A172 (cell line): ENCODE measurements at regions not wholly inside any gene's neighbourhood (a gene's known extent, or its start where the extent isn't known, plus 50 kb on each side); places are given as distances from the start of the nearest gene placed in this dataset.
"Not testable (repeated sequence)": the region's sequence is repeated elsewhere in the genome, so short reads cannot be mapped to it uniquely, and the experiment has no call there.

Experiments used
- DNase-seq: peaks from one replicate; pipeline ENCODE4 v3.0.0-alpha.2; 2015; ENCODE audit warnings: low spot score

DNA sequence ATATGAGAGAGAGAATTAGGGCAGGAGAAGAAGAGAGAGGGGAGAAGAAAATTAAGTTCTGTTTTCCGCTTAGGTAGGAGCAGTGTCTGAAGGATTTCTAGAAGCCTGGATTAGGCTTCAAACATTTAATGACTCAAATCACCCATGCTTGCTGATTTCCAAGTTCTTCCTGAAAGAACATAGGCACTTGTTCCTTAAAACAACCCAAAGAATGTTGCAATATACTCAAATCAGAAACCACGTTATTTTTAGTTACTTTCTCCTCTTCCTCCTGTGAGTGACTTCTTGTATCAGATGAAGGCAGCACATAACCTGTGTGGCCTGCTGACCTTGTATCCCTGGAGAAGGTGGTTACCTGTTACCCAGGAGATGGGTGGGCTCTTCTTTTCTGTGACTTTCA is 351.5 kb upstream of the KLF4 start:
- no peak for DNase-seq

DNA sequence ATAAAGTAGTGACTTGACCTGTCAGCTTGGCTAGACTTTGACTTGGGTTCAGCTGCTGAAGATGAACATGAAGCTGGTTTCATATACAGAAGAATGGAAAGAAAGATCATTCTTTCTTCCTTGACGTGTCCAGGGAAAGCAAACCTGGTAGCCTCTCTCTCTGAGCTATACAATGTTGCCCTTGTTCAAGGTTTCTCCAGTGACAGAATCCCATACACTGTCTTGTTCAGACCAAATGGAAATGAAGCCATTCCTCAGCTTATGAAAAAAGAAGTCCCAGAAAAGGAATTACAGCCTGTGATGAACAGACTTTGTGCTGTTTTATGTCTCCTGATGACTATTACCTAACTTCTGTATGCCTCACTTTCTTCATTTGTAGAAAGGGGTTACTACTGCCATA is 349.8 kb upstream of the KLF4 start:
- no peak for DNase-seq

GRCh38 chr9:107838766-107839165 is 349.2 kb upstream of the KLF4 start:
- no peak for DNase-seq

GRCh38 chr9:107836300-107836699 is 346.7 kb upstream of the KLF4 start:
- no peak for DNase-seq

- DNase-seq: no peak
Observed at GRCh38 chr9:107833295-107833694, 343.7 kb upstream of the KLF4 start.

DNA sequence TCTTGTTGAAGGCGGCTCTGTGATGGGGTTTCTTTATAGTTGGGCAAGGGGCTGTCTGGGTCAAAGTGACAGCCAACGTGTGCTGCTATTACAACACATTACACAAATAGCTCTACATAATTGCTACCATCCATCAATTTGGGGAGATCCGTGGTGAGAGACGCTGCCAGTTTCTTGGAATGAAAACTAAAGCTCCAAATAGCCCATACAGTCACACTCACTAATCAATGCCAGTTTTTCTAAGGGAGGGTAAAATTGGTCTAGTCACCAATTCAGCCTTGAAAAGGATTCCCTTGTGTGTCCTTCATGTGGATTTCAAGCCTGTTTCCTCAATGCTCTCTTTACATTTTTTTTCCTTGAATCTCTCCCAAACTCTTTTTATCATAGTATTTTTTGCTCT is 343.3 kb upstream of the KLF4 start:
- DNase-seq: no peak

DNA sequence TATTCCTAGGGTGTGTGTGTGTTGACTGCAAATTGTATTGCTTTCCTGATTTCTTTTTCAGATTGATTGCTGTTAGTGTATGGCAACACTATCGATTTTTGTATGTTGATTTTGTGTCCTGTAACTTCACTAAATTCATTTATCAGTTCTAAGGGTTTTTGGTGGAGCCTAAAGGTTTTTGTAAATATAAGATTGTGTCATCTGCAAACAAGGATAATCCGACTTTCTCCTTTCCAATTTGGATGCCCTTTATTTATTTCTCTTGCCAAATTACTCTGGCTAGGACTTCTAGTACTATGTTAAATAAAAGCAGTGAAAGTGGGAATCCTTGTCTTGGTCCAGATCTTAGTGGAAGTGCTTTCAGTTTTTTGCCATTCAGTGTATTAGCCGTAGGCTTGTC is 340.9 kb upstream of the KLF4 start:
- DNase-seq: no peak

DNA sequence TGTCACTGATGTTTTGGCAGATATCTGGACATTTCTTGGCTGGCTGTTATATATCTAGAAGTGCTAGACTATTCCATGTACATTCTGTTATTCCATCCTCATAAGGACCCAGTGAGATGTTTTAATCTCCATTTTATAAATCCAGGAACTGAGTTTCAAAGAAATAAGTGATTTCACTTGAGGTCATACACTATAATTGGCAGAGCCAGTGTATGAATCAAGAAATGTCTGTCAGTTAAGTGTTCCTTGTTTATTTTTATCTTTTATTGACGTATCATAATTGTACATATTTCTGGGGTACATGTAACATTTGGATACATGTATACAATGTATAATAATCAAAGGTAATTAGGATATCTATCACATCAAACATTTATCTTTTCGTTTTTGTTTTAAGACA is 338.3 kb upstream of the KLF4 start:
- DNase-seq: no peak

DNA sequence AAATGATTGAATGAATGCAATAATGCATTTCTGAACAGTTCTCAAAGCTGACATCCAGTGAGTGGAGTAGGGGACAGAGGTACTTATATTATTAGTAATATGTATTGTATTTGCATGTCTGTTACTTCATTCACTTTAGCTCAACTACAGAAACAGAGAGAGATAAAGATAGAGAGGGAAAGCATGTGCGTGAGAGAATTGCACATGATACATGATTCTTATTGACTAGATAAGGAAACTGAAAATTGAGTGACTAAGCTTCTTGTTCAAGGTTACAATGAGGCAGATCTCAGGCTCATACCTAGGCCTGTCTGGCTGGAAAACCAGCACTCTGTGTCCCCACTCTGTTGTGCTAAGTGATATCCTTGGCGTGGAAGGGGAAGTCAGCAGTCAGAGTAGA is 337.7 kb upstream of the KLF4 start:
- no peak for DNase-seq

- not testable (repeated sequence) for DNase-seq
Observed at GRCh38 chr9:107826688-107826983, 337.1 kb upstream of the KLF4 start.

- no peak for DNase-seq
Observed at GRCh38 chr9:107824556-107824955, 335.0 kb upstream of the KLF4 start.

DNA sequence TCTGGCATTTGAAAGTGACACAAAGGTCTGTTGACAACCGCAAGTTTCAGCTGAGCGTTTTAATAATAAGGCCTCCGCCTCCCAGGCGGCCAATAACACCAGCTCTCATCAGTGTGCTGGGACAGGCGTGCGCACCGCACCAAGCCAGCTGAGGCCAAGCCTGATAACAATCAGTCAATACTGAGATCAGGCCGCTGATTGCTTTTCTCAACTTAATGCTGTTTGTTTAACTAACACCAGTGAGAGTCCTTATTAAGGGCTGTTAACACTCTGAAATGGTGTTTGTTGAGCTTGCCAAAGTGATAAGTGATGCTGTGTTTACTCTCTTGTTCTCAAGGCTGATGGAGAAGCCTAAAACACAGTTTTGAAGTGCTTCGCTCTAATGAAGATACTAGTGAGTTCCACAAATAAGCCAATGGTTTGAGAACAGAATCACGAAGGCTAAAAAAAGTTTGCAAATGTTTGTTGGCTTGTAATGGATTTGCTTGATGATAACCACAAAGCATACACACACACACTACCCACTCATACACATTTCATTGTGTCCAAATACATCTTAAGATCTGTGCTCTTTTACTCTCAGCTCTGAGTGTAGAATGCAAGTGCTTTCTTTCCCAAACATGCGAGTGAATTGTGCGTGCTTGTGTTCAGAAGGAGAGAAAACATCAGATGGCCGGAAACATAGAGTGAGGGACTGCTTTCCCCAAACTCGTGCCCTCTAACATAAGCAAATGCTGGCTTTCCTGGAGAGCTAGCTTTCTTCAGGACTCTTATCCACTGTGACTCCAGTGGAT is 330.4 kb upstream of the KLF4 start:
- DNase-seq: no peak

DNA sequence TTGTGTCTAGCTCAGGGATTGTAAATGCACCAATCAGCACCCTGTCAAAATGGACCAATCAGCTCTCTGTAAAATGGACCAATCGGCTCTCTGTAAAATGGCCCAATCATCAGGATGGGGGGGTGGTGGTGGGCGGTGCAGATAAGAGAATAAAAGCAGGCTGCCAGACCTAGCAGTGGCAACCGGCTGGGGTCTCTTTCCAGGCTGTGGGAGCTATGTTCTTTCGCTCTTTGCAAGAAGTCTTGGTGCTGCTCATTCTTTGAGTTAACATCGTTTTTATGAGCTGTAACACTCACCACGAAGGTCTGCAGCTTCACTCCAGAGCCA is 328.9 kb upstream of the KLF4 start:
- DNase-seq: not testable (repeated sequence)

- DNase-seq: not testable (repeated sequence)
Observed at GRCh38 chr9:107817595-107818502, 328.3 kb upstream of the KLF4 start.

- no peak for DNase-seq
Observed at GRCh38 chr9:107816561-107817021, 327.0 kb upstream of the KLF4 start.

DNA sequence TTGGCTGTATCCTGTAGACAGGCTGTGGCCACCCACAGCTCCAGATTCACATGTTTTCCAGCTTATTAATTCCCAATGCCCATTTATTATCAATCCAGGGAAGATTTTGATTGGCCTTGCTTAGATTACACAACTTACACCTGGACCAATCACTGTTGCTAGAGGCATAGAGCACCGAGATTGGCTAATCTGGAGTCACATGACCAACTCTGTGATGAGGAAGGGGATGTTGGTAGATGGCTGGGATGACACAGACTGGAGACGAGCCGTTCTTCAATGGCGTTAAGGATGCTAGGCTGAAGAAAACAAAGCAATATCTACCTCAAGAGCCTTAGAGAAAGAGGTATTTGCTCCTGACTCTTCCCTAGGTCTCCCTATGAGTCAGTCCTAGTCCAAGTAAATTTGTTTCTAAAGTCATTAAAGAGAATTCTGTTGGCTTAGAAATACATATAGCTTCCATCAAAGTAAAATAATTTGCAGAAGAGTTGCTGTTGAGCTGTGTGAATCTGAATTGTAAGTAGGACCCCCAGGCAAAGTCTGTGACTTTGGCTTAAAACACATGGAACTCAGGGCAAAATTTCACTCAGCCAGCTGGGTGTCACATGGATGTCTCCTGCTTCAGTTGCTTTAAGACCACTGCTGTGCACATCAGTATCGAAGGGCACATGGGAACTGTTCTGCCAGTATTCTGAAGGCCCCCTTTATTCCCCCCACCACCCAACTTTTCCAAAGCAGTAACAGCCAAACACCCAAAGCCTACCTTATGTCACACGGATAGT is 326.4 kb upstream of the KLF4 start:
- no peak for DNase-seq

GRCh38 chr9:107813287-107813686 is 323.7 kb upstream of the KLF4 start:
- no peak for DNase-seq

DNA sequence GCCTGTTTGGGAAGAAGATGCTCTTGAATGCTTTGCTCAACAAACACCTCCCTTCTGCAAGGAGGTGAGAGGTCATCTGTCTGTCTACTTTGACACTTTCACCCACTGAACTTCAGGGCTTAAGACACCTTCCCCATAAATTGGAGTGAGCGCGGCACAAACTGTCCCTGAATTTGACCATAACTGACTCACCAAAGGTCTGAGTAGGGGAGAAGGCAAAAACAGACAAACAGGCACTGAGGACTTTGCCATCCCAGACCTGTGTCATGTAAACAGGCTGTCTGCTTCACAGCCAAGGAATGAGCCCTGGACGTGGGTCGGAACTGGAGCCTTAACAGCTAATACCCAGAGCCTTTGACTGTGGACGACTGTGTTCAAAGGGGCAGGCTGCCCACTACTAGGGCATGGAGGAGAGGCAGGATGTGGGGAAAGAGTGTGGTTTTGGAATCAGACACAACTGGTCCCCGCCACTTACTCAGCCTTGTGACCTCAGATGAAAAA is 320.9 kb upstream of the KLF4 start:
- DNase-seq: no peak

GRCh38 chr9:107809871-107810460 is 320.4 kb upstream of the KLF4 start:
- peak; percentile 28 for DNase-seq

GRCh38 chr9:107807183-107807582 is 317.6 kb upstream of the KLF4 start:
- DNase-seq: peak; percentile 30

DNA sequence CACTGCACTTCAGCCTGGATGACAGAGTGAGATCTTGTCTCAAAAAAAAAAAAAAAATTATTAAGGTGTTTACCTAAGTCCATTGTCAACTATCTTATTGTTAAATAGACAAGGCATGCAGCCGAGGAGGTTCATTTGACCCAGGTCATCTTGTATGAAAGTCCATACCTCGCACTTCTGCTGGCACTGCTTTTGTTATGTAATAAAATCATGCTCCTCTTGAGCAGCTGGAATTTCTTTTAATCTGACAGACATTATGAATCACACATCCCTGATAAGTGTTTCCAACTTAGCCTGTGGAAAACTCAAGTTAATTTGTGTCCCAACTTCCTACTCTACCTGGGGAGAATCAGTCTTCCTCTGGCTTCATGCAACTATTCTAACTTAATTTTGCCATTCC is 315.6 kb upstream of the KLF4 start:
- no peak for DNase-seq

DNA sequence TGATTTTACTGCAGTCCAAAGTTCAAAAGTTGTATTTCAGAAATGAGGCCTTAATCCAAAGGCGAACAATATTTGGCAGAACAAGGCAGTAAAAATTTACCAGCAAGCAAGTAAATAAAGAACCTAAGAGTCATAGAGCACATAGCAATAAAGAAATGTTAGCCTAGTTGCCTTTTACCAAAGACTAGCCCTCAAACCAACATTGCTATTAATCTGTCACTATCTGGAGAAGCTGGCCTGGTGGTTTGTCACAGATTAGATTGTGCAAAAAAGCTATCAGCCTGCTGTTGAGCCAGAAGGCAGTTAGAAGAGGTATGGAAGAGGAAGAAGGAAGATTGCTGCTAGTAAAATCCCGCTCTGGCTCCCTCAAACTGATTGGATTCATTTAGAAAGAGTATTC is 304.7 kb upstream of the KLF4 start:
- no peak for DNase-seq
